HEK293 (cell line): ENCODE measurements at regions not wholly inside any gene's neighbourhood (a gene's known extent, or its start where the extent isn't known, plus 50 kb on each side); places are given as distances from the start of the nearest gene placed in this dataset.

Experiments used
- CTCF ChIA-PET: fragments of 350-600 bp; formaldehyde crosslinking; extraction: SDS; loops from one replicate; lab custom pipeline; 2021; ENCODE audit warnings: antibody characterized with exemption; lab: Yijun Ruan, JAX
- POLR2A ChIA-PET: fragments of 300-600 bp; formaldehyde crosslinking; extraction: SDS; loops from one replicate; lab custom pipeline; 2020; ENCODE audit warnings: antibody characterized with exemption, inconsistent platforms; lab: Yijun Ruan, JAX
- H3K27ac ChIP-seq: fragments of 200-500 bp; sonication (Bioruptor generic); 2 replicates; pipeline ENCODE4 v1.5.1; 2014; ENCODE audit warnings: low read depth, low read length, control low read depth, inconsistent platforms; ENCODE audit errors: extremely low read depth
- H3K36me3 ChIP-seq, 2 experiments: fragments of 200-500 bp in 1 of 2; sonication (Bioruptor generic) in 1 of 2; 1 replicate in 1 of 2; 2 replicates in 1 of 2; pipeline ENCODE4 v1.5.1; 2014 to 2017; ENCODE audit warnings: inconsistent platforms in 2 of 2, low read length in 2 of 2; ENCODE audit not compliant: control insufficient read depth in 2 of 2, insufficient read depth in 1 of 2
- H3K4me1 ChIP-seq: fragments of 200-500 bp; sonication (Bioruptor generic); 2 replicates; pipeline ENCODE4 v1.5.1; 2014; ENCODE audit warnings: mild to moderate bottlenecking, low read length, inconsistent platforms; ENCODE audit not compliant: control insufficient read depth, insufficient read depth
- H3K4me3 ChIP-seq: 2 replicates; pipeline ENCODE4 v1.5.1; 2011; ENCODE audit warnings: low read depth, mild to moderate bottlenecking, control low read depth, low read length, moderate library complexity
- H3K9me3 ChIP-seq: fragments of 200-500 bp; sonication (Bioruptor generic); 2 replicates; pipeline ENCODE4 v1.5.1; 2014; ENCODE audit warnings: low read depth, low read length, inconsistent platforms; ENCODE audit not compliant: control insufficient read depth, insufficient read depth
- BCL11B ChIP-seq: fragments of 450-650 bp; formaldehyde crosslinking; IDR thresholded peaks from 2 replicates; pipeline ENCODE4 v1.5.1; 2016; ENCODE audit warnings: low read depth, missing biosample characterization, missing genetic modification characterization
- GLI2 ChIP-seq: fragments of 450-650 bp; formaldehyde crosslinking; IDR thresholded peaks from 2 replicates; pipeline ENCODE4; 2017; ENCODE audit warnings: missing biosample characterization, missing genetic modification characterization, low read depth, borderline replicate concordance
- GLIS2 ChIP-seq: fragments of 450-650 bp; formaldehyde crosslinking; IDR thresholded peaks from 2 replicates; pipeline ENCODE4 v1.5.1; 2016; ENCODE audit warnings: missing biosample characterization, missing genetic modification characterization
- OVOL3 ChIP-seq: fragments of 450-650 bp; formaldehyde crosslinking; IDR thresholded peaks from 2 replicates; pipeline ENCODE4 v1.5.1; 2016; ENCODE audit warnings: missing biosample characterization, missing genetic modification characterization
- SCRT2 ChIP-seq: fragments of 450-650 bp; formaldehyde crosslinking; IDR thresholded peaks from 2 replicates; pipeline ENCODE4 v1.5.1; 2016; ENCODE audit warnings: missing biosample characterization, missing genetic modification characterization
- TCF7L2 ChIP-seq: IDR thresholded peaks from 2 replicates; pipeline ENCODE4 v1.6.1; 2011; ENCODE audit warnings: low read depth, mild to moderate bottlenecking, inconsistent platforms, low read length, moderate library complexity, borderline replicate concordance
- TRIM28 ChIP-seq: IDR thresholded peaks from 2 replicates; pipeline ENCODE4 v1.6.1; 2011; ENCODE audit warnings: low read length, control low read depth, borderline replicate concordance
- ZFHX2 ChIP-seq: fragments of 450-650 bp; formaldehyde crosslinking; conservative IDR thresholded peaks from 2 replicates; pipeline ENCODE4 v1.5.1; 2016; ENCODE audit warnings: missing biosample characterization, missing genetic modification characterization
- ZFP69B ChIP-seq: fragments of 450-650 bp; formaldehyde crosslinking; IDR thresholded peaks from 2 replicates; pipeline ENCODE4 v1.5.1; 2016; ENCODE audit warnings: missing biosample characterization, missing genetic modification characterization
- ZNF155 ChIP-seq: fragments of 450-650 bp; formaldehyde crosslinking; IDR thresholded peaks from 2 replicates; pipeline ENCODE4 v1.5.1; 2016; ENCODE audit warnings: missing biosample characterization, missing genetic modification characterization
- ZNF157 ChIP-seq: fragments of 450-650 bp; formaldehyde crosslinking; IDR thresholded peaks from 2 replicates; pipeline ENCODE4 v1.5.1; 2016; ENCODE audit warnings: missing biosample characterization, missing genetic modification characterization
- ZNF174 ChIP-seq: fragments of 450-650 bp; formaldehyde crosslinking; IDR thresholded peaks from 2 replicates; pipeline ENCODE4 v1.5.0; 2017; ENCODE audit warnings: missing biosample characterization, mild to moderate bottlenecking, missing genetic modification characterization
- ZNF19 ChIP-seq: fragments of 450-650 bp; formaldehyde crosslinking; IDR thresholded peaks from 2 replicates; pipeline ENCODE4; 2016; ENCODE audit warnings: missing biosample characterization, missing genetic modification characterization, low read depth
- ZNF214 ChIP-seq: fragments of 450-650 bp; formaldehyde crosslinking; IDR thresholded peaks from 2 replicates; pipeline ENCODE4 v1.5.1; 2017; ENCODE audit warnings: missing biosample characterization, mild to moderate bottlenecking, missing genetic modification characterization, borderline replicate concordance
- ZNF335 ChIP-seq: fragments of 450-650 bp; formaldehyde crosslinking; conservative IDR thresholded peaks from 2 replicates; pipeline ENCODE4 v1.5.1; 2016; ENCODE audit warnings: missing biosample characterization, missing genetic modification characterization
- ZNF341 ChIP-seq: fragments of 450-650 bp; formaldehyde crosslinking; IDR thresholded peaks from 2 replicates; pipeline ENCODE4; 2016; ENCODE audit warnings: low read depth, missing biosample characterization, missing genetic modification characterization
- ZNF555 ChIP-seq: fragments of 450-650 bp; formaldehyde crosslinking; conservative IDR thresholded peaks from 2 replicates; pipeline ENCODE4 v1.5.1; 2017; ENCODE audit warnings: missing biosample characterization, mild to moderate bottlenecking, missing genetic modification characterization, inconsistent platforms
- ZNF585B ChIP-seq: fragments of 450-650 bp; formaldehyde crosslinking; IDR thresholded peaks from 2 replicates; pipeline ENCODE4 v1.5.1; 2016; ENCODE audit warnings: missing biosample characterization, missing genetic modification characterization
- ZNF600 ChIP-seq: fragments of 450-650 bp; formaldehyde crosslinking; IDR thresholded peaks from 2 replicates; pipeline ENCODE4 v1.5.1; 2016; ENCODE audit warnings: missing biosample characterization, missing genetic modification characterization
- ZNF621 ChIP-seq: fragments of 450-650 bp; formaldehyde crosslinking; IDR thresholded peaks from 2 replicates; pipeline ENCODE4 v1.5.1; 2017; ENCODE audit warnings: missing biosample characterization, missing genetic modification characterization
- ZNF629 ChIP-seq: fragments of 450-650 bp; formaldehyde crosslinking; IDR thresholded peaks from 2 replicates; pipeline ENCODE4 v1.5.1; 2017; ENCODE audit warnings: missing biosample characterization, missing genetic modification characterization
- ZNF658 ChIP-seq: fragments of 450-650 bp; formaldehyde crosslinking; IDR thresholded peaks from 2 replicates; pipeline ENCODE4; 2016; ENCODE audit warnings: missing biosample characterization, missing genetic modification characterization
- ZNF664 ChIP-seq: fragments of 450-650 bp; formaldehyde crosslinking; IDR thresholded peaks from 2 replicates; pipeline ENCODE4 v1.5.1; 2016; ENCODE audit warnings: missing biosample characterization, missing genetic modification characterization
- ZNF785 ChIP-seq: fragments of 450-650 bp; formaldehyde crosslinking; IDR thresholded peaks from 2 replicates; pipeline ENCODE4 v1.5.1; 2016; ENCODE audit warnings: missing biosample characterization, missing genetic modification characterization
- ZSCAN16 ChIP-seq: fragments of 450-650 bp; formaldehyde crosslinking; IDR thresholded peaks from 2 replicates; pipeline ENCODE4 v1.5.1; 2016; ENCODE audit warnings: missing biosample characterization, missing genetic modification characterization
- TF ChIP-seq, protein P1 (sequence below): fragments of 450-650 bp; formaldehyde crosslinking; IDR thresholded peaks from 2 replicates; pipeline ENCODE4 v1.5.1; 2016; ENCODE audit warnings: missing biosample characterization, missing genetic modification characterization
- TF ChIP-seq, protein P2 (sequence below): fragments of 450-650 bp; formaldehyde crosslinking; IDR thresholded peaks from 2 replicates; pipeline ENCODE4 v1.5.1; 2016; ENCODE audit warnings: missing biosample characterization, missing genetic modification characterization, low read depth
- TF ChIP-seq, protein P3 (sequence below): fragments of 450-650 bp; formaldehyde crosslinking; IDR thresholded peaks from 2 replicates; pipeline ENCODE4 v1.5.1; 2016; ENCODE audit warnings: missing biosample characterization, missing genetic modification characterization
- TF ChIP-seq, protein P4 (sequence below): fragments of 450-650 bp; formaldehyde crosslinking; IDR thresholded peaks from 2 replicates; pipeline ENCODE4 v1.5.1; 2017; ENCODE audit warnings: missing biosample characterization, missing genetic modification characterization
- TF ChIP-seq, protein P5 (sequence below): fragments of 450-650 bp; formaldehyde crosslinking; IDR thresholded peaks from 2 replicates; pipeline ENCODE4 v1.5.1; 2016; ENCODE audit warnings: missing biosample characterization, missing genetic modification characterization

DNA sequence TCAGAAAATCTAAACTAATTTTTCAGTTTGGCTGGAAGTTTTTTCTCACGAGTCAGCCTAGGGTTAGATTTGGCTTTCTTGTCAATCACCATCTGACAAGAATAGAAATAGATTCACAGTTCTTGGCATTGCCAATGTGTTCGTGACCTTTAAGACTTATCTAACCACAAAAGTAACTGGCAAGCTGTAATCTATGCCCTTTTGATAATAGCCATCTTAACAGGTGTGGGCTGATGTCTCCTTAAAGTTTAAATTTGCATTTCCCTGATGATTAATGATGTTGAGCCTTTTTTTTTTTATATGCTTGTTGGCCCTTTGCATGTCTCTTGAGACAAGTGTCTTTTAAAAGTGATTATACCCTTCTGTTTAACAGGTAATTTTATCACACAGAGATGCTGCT, 460.3 kb upstream of the PRKX start:
- Histone ChIP-seq H3K36me3 (no peaks in the 10 kb centered on the region), H3K4me1 (no peaks in the 10 kb centered on the region), H3K9me3 (no peaks in the 10 kb centered on the region), H3K4me3 (no peak overlapping the region)
- POLR2A ChIA-PET = no interaction called here
- TF ChIP-seq ZNF629 (no peak), ZNF555 (tag by site-specific recombination) (no peak), GLI2 (tag by site-specific recombination) (no peak), ZFHX2 (tag by site-specific recombination) (no peak), ZNF600 (no peak), BCL11B (tag by site-specific recombination) (no peak), ZNF658 (tag by site-specific recombination) (no peak), GLIS2 (tag by site-specific recombination) (no peak), ZSCAN16 (tag by site-specific recombination) (no peak), ZNF174 (tag by site-specific recombination) (no peak), ZNF341 (tag by site-specific recombination) (no peak), ZNF664 (tag by site-specific recombination) (no peak), ZNF621 (no peak), ZFP69B (tag by site-specific recombination) (no peak), ZNF785 (tag by site-specific recombination) (no peak), ZNF214 (tag by site-specific recombination) (no peak), ZNF157 (tag by site-specific recombination) (no peak)
- TF ChIP-seq, protein P1, sequence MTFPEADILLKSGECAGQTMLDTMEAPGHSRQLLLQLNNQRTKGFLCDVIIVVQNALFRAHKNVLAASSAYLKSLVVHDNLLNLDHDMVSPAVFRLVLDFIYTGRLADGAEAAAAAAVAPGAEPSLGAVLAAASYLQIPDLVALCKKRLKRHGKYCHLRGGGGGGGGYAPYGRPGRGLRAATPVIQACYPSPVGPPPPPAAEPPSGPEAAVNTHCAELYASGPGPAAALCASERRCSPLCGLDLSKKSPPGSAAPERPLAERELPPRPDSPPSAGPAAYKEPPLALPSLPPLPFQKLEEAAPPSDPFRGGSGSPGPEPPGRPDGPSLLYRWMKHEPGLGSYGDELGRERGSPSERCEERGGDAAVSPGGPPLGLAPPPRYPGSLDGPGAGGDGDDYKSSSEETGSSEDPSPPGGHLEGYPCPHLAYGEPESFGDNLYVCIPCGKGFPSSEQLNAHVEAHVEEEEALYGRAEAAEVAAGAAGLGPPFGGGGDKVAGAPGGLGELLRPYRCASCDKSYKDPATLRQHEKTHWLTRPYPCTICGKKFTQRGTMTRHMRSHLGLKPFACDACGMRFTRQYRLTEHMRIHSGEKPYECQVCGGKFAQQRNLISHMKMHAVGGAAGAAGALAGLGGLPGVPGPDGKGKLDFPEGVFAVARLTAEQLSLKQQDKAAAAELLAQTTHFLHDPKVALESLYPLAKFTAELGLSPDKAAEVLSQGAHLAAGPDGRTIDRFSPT (tag by site-specific recombination) = no peak
- TF ChIP-seq, protein P2, sequence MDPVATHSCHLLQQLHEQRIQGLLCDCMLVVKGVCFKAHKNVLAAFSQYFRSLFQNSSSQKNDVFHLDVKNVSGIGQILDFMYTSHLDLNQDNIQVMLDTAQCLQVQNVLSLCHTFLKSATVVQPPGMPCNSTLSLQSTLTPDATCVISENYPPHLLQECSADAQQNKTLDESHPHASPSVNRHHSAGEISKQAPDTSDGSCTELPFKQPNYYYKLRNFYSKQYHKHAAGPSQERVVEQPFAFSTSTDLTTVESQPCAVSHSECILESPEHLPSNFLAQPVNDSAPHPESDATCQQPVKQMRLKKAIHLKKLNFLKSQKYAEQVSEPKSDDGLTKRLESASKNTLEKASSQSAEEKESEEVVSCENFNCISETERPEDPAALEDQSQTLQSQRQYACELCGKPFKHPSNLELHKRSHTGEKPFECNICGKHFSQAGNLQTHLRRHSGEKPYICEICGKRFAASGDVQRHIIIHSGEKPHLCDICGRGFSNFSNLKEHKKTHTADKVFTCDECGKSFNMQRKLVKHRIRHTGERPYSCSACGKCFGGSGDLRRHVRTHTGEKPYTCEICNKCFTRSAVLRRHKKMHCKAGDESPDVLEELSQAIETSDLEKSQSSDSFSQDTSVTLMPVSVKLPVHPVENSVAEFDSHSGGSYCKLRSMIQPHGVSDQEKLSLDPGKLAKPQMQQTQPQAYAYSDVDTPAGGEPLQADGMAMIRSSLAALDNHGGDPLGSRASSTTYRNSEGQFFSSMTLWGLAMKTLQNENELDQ = no peak
- TF ChIP-seq, protein P3, sequence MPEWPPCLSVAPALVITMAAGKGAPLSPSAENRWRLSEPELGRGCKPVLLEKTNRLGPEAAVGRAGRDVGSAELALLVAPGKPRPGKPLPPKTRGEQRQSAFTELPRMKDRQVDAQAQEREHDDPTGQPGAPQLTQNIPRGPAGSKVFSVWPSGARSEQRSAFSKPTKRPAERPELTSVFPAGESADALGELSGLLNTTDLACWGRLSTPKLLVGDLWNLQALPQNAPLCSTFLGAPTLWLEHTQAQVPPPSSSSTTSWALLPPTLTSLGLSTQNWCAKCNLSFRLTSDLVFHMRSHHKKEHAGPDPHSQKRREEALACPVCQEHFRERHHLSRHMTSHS (tag by site-specific recombination) = no peak
- TF ChIP-seq, all 188 proteins: peak for 0
- no peak overlapping the region for H3K27ac ChIP-seq
- CTCF ChIA-PET = no interaction called here

DNA sequence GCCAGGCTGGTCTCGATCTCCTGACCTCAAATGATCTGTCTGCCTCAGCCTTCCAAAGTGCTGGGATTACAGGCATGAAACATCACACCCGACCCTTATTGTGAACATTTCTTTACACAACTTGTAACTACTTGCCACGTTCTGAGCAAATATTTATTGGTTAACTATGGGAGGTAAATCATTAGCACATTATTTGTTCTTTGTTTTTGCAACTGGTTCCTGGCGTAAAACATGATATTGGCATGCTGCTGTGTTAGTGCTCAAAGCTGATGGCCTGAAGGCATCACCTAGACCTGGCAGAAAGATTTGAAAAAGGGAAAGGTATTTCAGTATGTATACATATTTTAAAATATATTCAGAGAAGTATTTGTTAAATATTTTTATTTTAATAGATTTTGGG, 438.3 kb upstream of the PRKX start:
- H3K36me3 ChIP-seq = no peaks in the 10 kb centered on the region
- no peaks in the 10 kb centered on the region for H3K4me1 ChIP-seq
- ChIA-PET CTCF (no interaction called here), POLR2A (no interaction called here)
- H3K27ac ChIP-seq = no peak overlapping the region
- no peak overlapping the region for H3K4me3 ChIP-seq
- H3K9me3 ChIP-seq = no peaks in the 10 kb centered on the region
- TF ChIP-seq SCRT2 (no peak), OVOL3 (tag by site-specific recombination) (no peak), ZNF585B (tag by site-specific recombination) (no peak), TCF7L2 (no peak), GLI2 (tag by site-specific recombination) (no peak), TRIM28 (no peak), ZNF19 (tag by site-specific recombination) (no peak), ZNF335 (tag by site-specific recombination) (no peak), BCL11B (tag by site-specific recombination) (no peak), ZNF155 (tag by site-specific recombination) (no peak)
- TF ChIP-seq, protein P4, sequence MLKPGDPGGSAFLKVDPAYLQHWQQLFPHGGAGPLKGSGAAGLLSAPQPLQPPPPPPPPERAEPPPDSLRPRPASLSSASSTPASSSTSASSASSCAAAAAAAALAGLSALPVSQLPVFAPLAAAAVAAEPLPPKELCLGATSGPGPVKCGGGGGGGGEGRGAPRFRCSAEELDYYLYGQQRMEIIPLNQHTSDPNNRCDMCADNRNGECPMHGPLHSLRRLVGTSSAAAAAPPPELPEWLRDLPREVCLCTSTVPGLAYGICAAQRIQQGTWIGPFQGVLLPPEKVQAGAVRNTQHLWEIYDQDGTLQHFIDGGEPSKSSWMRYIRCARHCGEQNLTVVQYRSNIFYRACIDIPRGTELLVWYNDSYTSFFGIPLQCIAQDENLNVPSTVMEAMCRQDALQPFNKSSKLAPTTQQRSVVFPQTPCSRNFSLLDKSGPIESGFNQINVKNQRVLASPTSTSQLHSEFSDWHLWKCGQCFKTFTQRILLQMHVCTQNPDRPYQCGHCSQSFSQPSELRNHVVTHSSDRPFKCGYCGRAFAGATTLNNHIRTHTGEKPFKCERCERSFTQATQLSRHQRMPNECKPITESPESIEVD (tag by site-specific recombination) = no peak
- TF ChIP-seq, protein P5, sequence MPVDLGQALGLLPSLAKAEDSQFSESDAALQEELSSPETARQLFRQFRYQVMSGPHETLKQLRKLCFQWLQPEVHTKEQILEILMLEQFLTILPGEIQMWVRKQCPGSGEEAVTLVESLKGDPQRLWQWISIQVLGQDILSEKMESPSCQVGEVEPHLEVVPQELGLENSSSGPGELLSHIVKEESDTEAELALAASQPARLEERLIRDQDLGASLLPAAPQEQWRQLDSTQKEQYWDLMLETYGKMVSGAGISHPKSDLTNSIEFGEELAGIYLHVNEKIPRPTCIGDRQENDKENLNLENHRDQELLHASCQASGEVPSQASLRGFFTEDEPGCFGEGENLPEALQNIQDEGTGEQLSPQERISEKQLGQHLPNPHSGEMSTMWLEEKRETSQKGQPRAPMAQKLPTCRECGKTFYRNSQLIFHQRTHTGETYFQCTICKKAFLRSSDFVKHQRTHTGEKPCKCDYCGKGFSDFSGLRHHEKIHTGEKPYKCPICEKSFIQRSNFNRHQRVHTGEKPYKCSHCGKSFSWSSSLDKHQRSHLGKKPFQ (tag by site-specific recombination) = no peak
